HUES64 (cell line): ENCODE measurements at regions not wholly inside any gene's neighbourhood (a gene's known extent, or its start where the extent isn't known, plus 50 kb on each side); places are given as distances from the start of the nearest gene placed in this dataset.

ENCODE experiments used
- H3K27ac ChIP-seq: 2 replicates; pipeline ENCODE4 v1.7.0; 2013; ENCODE audit warnings: low read depth, low read length, inconsistent platforms
- H3K27me3 ChIP-seq: 2 replicates; pipeline ENCODE4 v1.6.1; 2013; ENCODE audit warnings: mild to moderate bottlenecking, low read length; ENCODE audit not compliant: insufficient read depth
- H3K36me3 ChIP-seq: 2 replicates; pipeline ENCODE4 v1.6.1; 2013; ENCODE audit warnings: mild to moderate bottlenecking, low read length; ENCODE audit not compliant: insufficient read depth
- H3K4me1 ChIP-seq: 2 replicates; pipeline ENCODE4 v1.6.1; 2013; ENCODE audit warnings: mild to moderate bottlenecking, low read length, moderate library complexity; ENCODE audit not compliant: insufficient read depth
- H3K4me3 ChIP-seq: 2 replicates; pipeline ENCODE4 v1.5.1; 2013; ENCODE audit warnings: mild to moderate bottlenecking, low read length, moderate library complexity
- H3K9ac ChIP-seq: 2 replicates; pipeline ENCODE4 v1.6.1; 2013; ENCODE audit warnings: mild to moderate bottlenecking, low read depth, low read length
- H3K9me3 ChIP-seq: 2 replicates; pipeline ENCODE4 v1.6.1; 2013; ENCODE audit warnings: low read depth, low read length; ENCODE audit not compliant: insufficient read depth
- WGBS: fragments of 150-250, 120-280 bp; methylation state at CpG from one replicate; pipeline ENCODE4 v1.1.7; 2013; ENCODE audit warnings: missing lambda C conversion rate; 5-methylcytosine and 5-hydroxymethylcytosine counted together

GRCh38 chr20:12291386-12291785 is 373.7 kb downstream of the BTBD3 start:
- no peak overlapping the region for H3K9ac ChIP-seq
- no peak overlapping the region for H3K4me3 ChIP-seq
- H3K27ac ChIP-seq: no peak overlapping the region
- 0 out of 2 replicates have a peak, but pooled peaks cover 3% of the 10 kb centered on the region for H3K9me3 ChIP-seq
- WGBS: 74% methylated on average over 3 of the region's 3 CpGs
- peaks cover 5% of the 10 kb centered on the region; the same call in 1 of the 2 replicates for H3K4me1 ChIP-seq
- H3K36me3 ChIP-seq: no peaks in the 10 kb centered on the region
- H3K27me3 ChIP-seq: no peaks in the 10 kb centered on the region

- Histone ChIP-seq H3K27ac (no peak overlapping the region), H3K4me3 (no peak overlapping the region), H3K27me3 (no peaks in the 10 kb centered on the region), H3K9me3 (0 out of 2 replicates have a peak, but pooled peaks cover 3% of the 10 kb centered on the region), H3K36me3 (no peaks in the 10 kb centered on the region), H3K4me1 (no peaks in the 10 kb centered on the region), H3K9ac (no peak overlapping the region)
- 77% methylated on average over 3 of the region's 3 CpGs for WGBS
These were observed 376.2 kb downstream of the BTBD3 start for GRCh38 chr20:12293900-12294299.

- H3K27me3 ChIP-seq: no peaks in the 10 kb centered on the region
- H3K27ac ChIP-seq: no peak overlapping the region
- no peaks in the 10 kb centered on the region for H3K4me1 ChIP-seq
- H3K9ac ChIP-seq: no peak overlapping the region
- H3K4me3 ChIP-seq: no peak overlapping the region
- no peaks in the 10 kb centered on the region for H3K36me3 ChIP-seq
- 95% methylated on average over 3 of the region's 3 CpGs for WGBS
- H3K9me3 ChIP-seq: 0 out of 2 replicates have a peak, but pooled peaks cover 3% of the 10 kb centered on the region
These were observed 377.0 kb downstream of the BTBD3 start for GRCh38 chr20:12294678-12295077.

- Histone ChIP-seq H3K27ac (no peak overlapping the region), H3K4me1 (no peaks in the 10 kb centered on the region), H3K27me3 (no peaks in the 10 kb centered on the region), H3K9me3 (peaks cover 8% of the 10 kb centered on the region), H3K9ac (no peak overlapping the region), H3K36me3 (no peaks in the 10 kb centered on the region), H3K4me3 (no peak overlapping the region)
- 91% methylated on average over 8 of the region's 9 CpGs for WGBS
These were observed 387.7 kb downstream of the BTBD3 start for GRCh38 chr20:12305188-12305950.

GRCh38 chr20:12306107-12306506 is 388.4 kb downstream of the BTBD3 start:
- Histone ChIP-seq H3K4me1 (no peaks in the 10 kb centered on the region), H3K36me3 (no peaks in the 10 kb centered on the region), H3K4me3 (no peak overlapping the region), H3K9ac (no peak overlapping the region), H3K9me3 (peaks cover 8% of the 10 kb centered on the region), H3K27me3 (no peaks in the 10 kb centered on the region), H3K27ac (no peak overlapping the region)
- 88% methylated on average over 2 of the region's 2 CpGs for WGBS

GRCh38 chr20:12311094-12311865 is 393.6 kb downstream of the BTBD3 start:
- no peaks in the 10 kb centered on the region for H3K36me3 ChIP-seq
- no peaks in the 10 kb centered on the region for H3K27me3 ChIP-seq
- 96% methylated on average over 5 of the region's 6 CpGs for WGBS
- no peak overlapping the region for H3K4me3 ChIP-seq
- H3K9ac ChIP-seq: no peak overlapping the region
- H3K9me3 ChIP-seq: 0 out of 2 replicates have a peak, but pooled peaks cover 4% of the 10 kb centered on the region
- H3K4me1 ChIP-seq: peaks cover 5% of the 10 kb centered on the region; the same call in 1 of the 2 replicates
- no peak overlapping the region for H3K27ac ChIP-seq

- Histone ChIP-seq H3K4me1 (peaks cover 8% of the 10 kb centered on the region; the same call in 1 of the 2 replicates), H3K27ac (no peak overlapping the region), H3K36me3 (no peaks in the 10 kb centered on the region), H3K27me3 (no peaks in the 10 kb centered on the region), H3K4me3 (no peak overlapping the region), H3K9ac (no peak overlapping the region), H3K9me3 (no peaks in the 10 kb centered on the region)
- WGBS: no CpG with 5 or more reads among the region's 1 CpG
These were observed 398.0 kb downstream of the BTBD3 start for GRCh38 chr20:12315652-12316051.

- no peak overlapping the region for H3K9ac ChIP-seq
- H3K4me1 ChIP-seq: peaks cover 8% of the 10 kb centered on the region; the same call in 1 of the 2 replicates
- no peak overlapping the region for H3K4me3 ChIP-seq
- no peaks in the 10 kb centered on the region for H3K27me3 ChIP-seq
- 99% methylated on average over 2 of the region's 2 CpGs for WGBS
- no peaks in the 10 kb centered on the region for H3K36me3 ChIP-seq
- no peaks in the 10 kb centered on the region for H3K9me3 ChIP-seq
- no peak overlapping the region for H3K27ac ChIP-seq
These were observed 399.1 kb downstream of the BTBD3 start for GRCh38 chr20:12316794-12317193.

GRCh38 chr20:12317433-12317832 is 399.7 kb downstream of the BTBD3 start:
- peaks cover 8% of the 10 kb centered on the region; the same call in 1 of the 2 replicates for H3K4me1 ChIP-seq
- no peaks in the 10 kb centered on the region for H3K9me3 ChIP-seq
- no peak overlapping the region for H3K9ac ChIP-seq
- no peak overlapping the region for H3K4me3 ChIP-seq
- no peaks in the 10 kb centered on the region for H3K27me3 ChIP-seq
- H3K36me3 ChIP-seq: no peaks in the 10 kb centered on the region
- WGBS: 92% methylated on average over 1 of the region's 2 CpGs
- H3K27ac ChIP-seq: no peak overlapping the region

GRCh38 chr20:12318043-12318442 is 400.4 kb downstream of the BTBD3 start:
- 81% methylated on average over 4 of the region's 5 CpGs for WGBS
- Histone ChIP-seq H3K36me3 (no peaks in the 10 kb centered on the region), H3K27me3 (no peaks in the 10 kb centered on the region), H3K4me3 (no peak overlapping the region), H3K9ac (no peak overlapping the region), H3K4me1 (peaks cover 8% of the 10 kb centered on the region; the same call in 1 of the 2 replicates), H3K27ac (no peak overlapping the region), H3K9me3 (no peaks in the 10 kb centered on the region)

GRCh38 chr20:12321736-12322135 is 404.0 kb downstream of the BTBD3 start:
- H3K4me1 ChIP-seq: 0 out of 2 replicates have a peak, but pooled peaks cover 3% of the 10 kb centered on the region
- no peaks in the 10 kb centered on the region for H3K36me3 ChIP-seq
- no peak overlapping the region for H3K4me3 ChIP-seq
- no peak overlapping the region for H3K27ac ChIP-seq
- H3K9ac ChIP-seq: no peak overlapping the region
- 91% methylated on average over 1 of the region's 2 CpGs for WGBS
- H3K27me3 ChIP-seq: no peaks in the 10 kb centered on the region
- no peaks in the 10 kb centered on the region for H3K9me3 ChIP-seq
